Panc1 (cell line): ENCODE measurements at regions not wholly inside any gene's neighbourhood (a gene's known extent, or its start where the extent isn't known, plus 50 kb on each side); places are given as distances from the start of the nearest gene placed in this dataset.

ENCODE experiments used
- POLR2AphosphoS5 ChIP-seq: IDR thresholded peaks from 2 replicates; pipeline ENCODE4 v1.6.1; 2012; ENCODE audit warnings: mild to moderate bottlenecking, low read depth, low read length, moderate library complexity
- TF ChIP-seq, protein P1 (sequence below): fragments of 450-650 bp; IDR thresholded peaks from 2 replicates; pipeline ENCODE4 v1.5.1; 2017; ENCODE audit warnings: mild to moderate bottlenecking

GRCh38 chr2:221973902-221974301 is 324.9 kb downstream of the PAX3 start:
- TF ChIP-seq, protein P1, sequence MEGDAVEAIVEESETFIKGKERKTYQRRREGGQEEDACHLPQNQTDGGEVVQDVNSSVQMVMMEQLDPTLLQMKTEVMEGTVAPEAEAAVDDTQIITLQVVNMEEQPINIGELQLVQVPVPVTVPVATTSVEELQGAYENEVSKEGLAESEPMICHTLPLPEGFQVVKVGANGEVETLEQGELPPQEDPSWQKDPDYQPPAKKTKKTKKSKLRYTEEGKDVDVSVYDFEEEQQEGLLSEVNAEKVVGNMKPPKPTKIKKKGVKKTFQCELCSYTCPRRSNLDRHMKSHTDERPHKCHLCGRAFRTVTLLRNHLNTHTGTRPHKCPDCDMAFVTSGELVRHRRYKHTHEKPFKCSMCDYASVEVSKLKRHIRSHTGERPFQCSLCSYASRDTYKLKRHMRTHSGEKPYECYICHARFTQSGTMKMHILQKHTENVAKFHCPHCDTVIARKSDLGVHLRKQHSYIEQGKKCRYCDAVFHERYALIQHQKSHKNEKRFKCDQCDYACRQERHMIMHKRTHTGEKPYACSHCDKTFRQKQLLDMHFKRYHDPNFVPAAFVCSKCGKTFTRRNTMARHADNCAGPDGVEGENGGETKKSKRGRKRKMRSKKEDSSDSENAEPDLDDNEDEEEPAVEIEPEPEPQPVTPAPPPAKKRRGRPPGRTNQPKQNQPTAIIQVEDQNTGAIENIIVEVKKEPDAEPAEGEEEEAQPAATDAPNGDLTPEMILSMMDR: no peak
- no peak for TF ChIP-seq POLR2AphosphoS5
